Mesendoderm (in vitro differentiated cells): ENCODE measurements at regions not wholly inside any gene's neighbourhood (a gene's known extent, or its start where the extent isn't known, plus 50 kb on each side); places are given as distances from the start of the nearest gene placed in this dataset.

Experiments used
- DNase-seq: peaks from one replicate; pipeline ENCODE4 v3.0.0; 2013
- H2AK5ac ChIP-seq: 2 replicates; pipeline ENCODE4 v1.6.1; 2013; ENCODE audit warnings: low read length, inconsistent platforms
- H2BK120ac ChIP-seq: 2 replicates; pipeline ENCODE4 v1.6.1; 2013; ENCODE audit warnings: low read depth, mild to moderate bottlenecking, low read length, moderate library complexity, mixed read lengths
- H2BK15ac ChIP-seq: replicated peaks from 2 replicates; pipeline ENCODE4 v1.6.1; 2013; ENCODE audit warnings: low read depth, mild to moderate bottlenecking, moderate library complexity
- H2BK5ac ChIP-seq: 2 replicates; pipeline ENCODE4 v1.6.1; 2013; ENCODE audit warnings: low read length, inconsistent platforms
- H3K18ac ChIP-seq: 2 replicates; pipeline ENCODE4 v1.6.1; 2013; ENCODE audit warnings: mild to moderate bottlenecking, low read length, mixed read lengths
- H3K23ac ChIP-seq: one replicate; pipeline ENCODE4 v1.6.1; 2013; ENCODE audit warnings: low read length
- H3K27ac ChIP-seq: 2 replicates; pipeline ENCODE4 v1.5.1; 2013; ENCODE audit warnings: low read depth, mild to moderate bottlenecking, inconsistent platforms, low read length, moderate library complexity
- H3K27me3 ChIP-seq: 2 replicates; pipeline ENCODE4 v1.6.1; 2013; ENCODE audit warnings: low read length, control low read depth, mild to moderate bottlenecking, inconsistent platforms; ENCODE audit not compliant: insufficient read depth, poor library complexity
- H3K36me3 ChIP-seq: 2 replicates; pipeline ENCODE4 v1.6.1; 2013; ENCODE audit warnings: low read length, inconsistent platforms; ENCODE audit not compliant: control insufficient read depth, insufficient read depth
- H3K4ac ChIP-seq: one replicate; pipeline ENCODE4 v1.6.1; 2013; ENCODE audit warnings: low read depth, mild to moderate bottlenecking, low read length, moderate library complexity
- H3K4me1 ChIP-seq: 2 replicates; pipeline ENCODE4 v1.6.1; 2013; ENCODE audit warnings: low read depth, low read length, inconsistent platforms; ENCODE audit not compliant: control insufficient read depth
- H3K4me2 ChIP-seq: 2 replicates; pipeline ENCODE4 v1.6.1; 2013; ENCODE audit warnings: low read length
- H3K4me3 ChIP-seq: 2 replicates; pipeline ENCODE4 v1.5.1; 2013; ENCODE audit warnings: mild to moderate bottlenecking, low read length
- H3K56ac ChIP-seq: one replicate; pipeline ENCODE4 v1.6.1; 2013; ENCODE audit warnings: low read length
- H3K79me1 ChIP-seq: 2 replicates; pipeline ENCODE4 v1.6.1; 2013; ENCODE audit warnings: low read length, inconsistent platforms
- H3K79me2 ChIP-seq: 2 replicates; pipeline ENCODE4 v1.6.1; 2013; ENCODE audit warnings: mild to moderate bottlenecking, low read length; ENCODE audit not compliant: control insufficient read depth, insufficient read depth
- H3K9ac ChIP-seq: 2 replicates; pipeline ENCODE4 v1.6.1; 2013; ENCODE audit warnings: low read length, inconsistent platforms
- H4K5ac ChIP-seq: one replicate; pipeline ENCODE4 v1.6.1; 2013; ENCODE audit warnings: low read length
- H4K8ac ChIP-seq: one replicate; pipeline ENCODE4 v1.6.1; 2013; ENCODE audit warnings: low read depth, mild to moderate bottlenecking, control low read depth, low read length, moderate library complexity
- WGBS: extraction: QIAGEN DNeasy Blood & Tissue Kit; methylation state at CpG from one replicate; pipeline ENCODE4 v1.1.7; 2013; ENCODE audit warnings: low lambda C conversion rate, missing lambda C conversion rate; ENCODE audit not compliant: insufficient coverage; ENCODE audit errors: extremely low coverage; 5-methylcytosine and 5-hydroxymethylcytosine counted together

GRCh38 chr1:56436912-56437417, 142.4 kb downstream of the PLPP3 start:
- Histone ChIP-seq H2AK5ac (no peak overlapping the region), H3K56ac (peak overlapping the region; percentile 78), H4K8ac (no peak overlapping the region), H3K4me2 (no peak overlapping the region), H3K79me1 (no peaks in the 10 kb centered on the region), H3K4ac (peak overlapping the region; percentile 93), H3K23ac (no peak overlapping the region), H3K79me2 (no peaks in the 10 kb centered on the region), H3K18ac (peak overlapping the region; percentile 93), H2BK5ac (peak overlapping the region; percentile 66), H4K5ac (no peak overlapping the region), H2BK15ac (peak overlapping the region; percentile 37), H3K4me3 (no peak overlapping the region), H3K36me3 (no peaks in the 10 kb centered on the region), H3K27ac (peak overlapping the region; percentile 87), H3K4me1 (peaks cover 31% of the 10 kb centered on the region), H3K9ac (peak overlapping the region; percentile 45), H2BK120ac (peak overlapping the region; percentile 94), H3K27me3 (no peaks in the 10 kb centered on the region)
- no CpG with 5 or more reads among the region's 8 CpGs for WGBS
- DNase-seq, result peak; percentile 95

GRCh38 chr1:56436296-56436695, 143.1 kb downstream of the PLPP3 start:
- H3K79me1 ChIP-seq, result no peaks in the 10 kb centered on the region
- H3K4me2 ChIP-seq, result no peak overlapping the region
- H3K56ac ChIP-seq, result peak overlapping the region; percentile 17
- peak overlapping the region; percentile 93 for H3K18ac ChIP-seq
- no CpG with 5 or more reads among the region's 4 CpGs for WGBS
- H3K23ac ChIP-seq, result no peak overlapping the region
- H4K5ac ChIP-seq, result no peak overlapping the region
- peak overlapping the region; percentile 60 for H3K4ac ChIP-seq
- no peak overlapping the region for H4K8ac ChIP-seq
- H3K79me2 ChIP-seq, result no peaks in the 10 kb centered on the region
- H2BK120ac ChIP-seq, result peak overlapping the region; percentile 94
- DNase-seq, result peak; percentile 22
- no peak overlapping the region for H2BK15ac ChIP-seq
- no peaks in the 10 kb centered on the region for H3K36me3 ChIP-seq
- H2BK5ac ChIP-seq, result no peak overlapping the region
- no peak overlapping the region for H3K9ac ChIP-seq
- H3K27ac ChIP-seq, result peak overlapping the region; percentile 84
- H3K4me3 ChIP-seq, result no peak overlapping the region
- no peak overlapping the region for H2AK5ac ChIP-seq
- peaks cover 31% of the 10 kb centered on the region for H3K4me1 ChIP-seq
- no peaks in the 10 kb centered on the region for H3K27me3 ChIP-seq

GRCh38 chr1:56435434-56436262, 143.7 kb downstream of the PLPP3 start:
- DNase-seq, result peak; percentile 85
- Histone ChIP-seq H2BK15ac (no peak overlapping the region), H3K36me3 (no peaks in the 10 kb centered on the region), H3K79me1 (no peaks in the 10 kb centered on the region), H3K23ac (no peak overlapping the region), H4K5ac (no peak overlapping the region), H2BK120ac (no peak overlapping the region), H3K27me3 (no peaks in the 10 kb centered on the region), H4K8ac (no peak overlapping the region), H3K79me2 (no peaks in the 10 kb centered on the region), H3K27ac (peak overlapping the region; percentile 51), H3K56ac (peak overlapping the region; percentile 75), H2BK5ac (peak overlapping the region; percentile 67), H3K9ac (peak overlapping the region; percentile 18), H3K4me1 (peaks cover 31% of the 10 kb centered on the region), H3K4me3 (no peak overlapping the region), H3K18ac (peak overlapping the region; percentile 4), H3K4me2 (no peak overlapping the region), H3K4ac (peak overlapping the region; percentile 4), H2AK5ac (peak overlapping the region; percentile 60)
- WGBS, result no CpG with 5 or more reads among the region's 2 CpGs

GRCh38 chr1:56434740-56435139, 144.6 kb downstream of the PLPP3 start:
- H2BK5ac ChIP-seq, result peak overlapping the region; percentile 9
- no peak overlapping the region for H3K4me3 ChIP-seq
- no peak overlapping the region for H3K23ac ChIP-seq
- H3K27ac ChIP-seq, result no peak overlapping the region
- H3K4me2 ChIP-seq, result no peak overlapping the region
- H3K36me3 ChIP-seq, result no peaks in the 10 kb centered on the region
- peak overlapping the region; percentile 1 for H3K56ac ChIP-seq
- H3K4me1 ChIP-seq, result peaks cover 35% of the 10 kb centered on the region
- H3K79me2 ChIP-seq, result no peaks in the 10 kb centered on the region
- H2BK15ac ChIP-seq, result no peak overlapping the region
- no peaks in the 10 kb centered on the region for H3K79me1 ChIP-seq
- H3K18ac ChIP-seq, result peak overlapping the region; percentile 20
- H2AK5ac ChIP-seq, result no peak overlapping the region
- H3K9ac ChIP-seq, result no peak overlapping the region
- WGBS, result no CpG with 5 or more reads among the region's 4 CpGs
- DNase-seq, result peak; percentile 49
- no peaks in the 10 kb centered on the region for H3K27me3 ChIP-seq
- H2BK120ac ChIP-seq, result peak overlapping the region; percentile 18
- H4K8ac ChIP-seq, result no peak overlapping the region
- no peak overlapping the region for H4K5ac ChIP-seq
- no peak overlapping the region for H3K4ac ChIP-seq

GRCh38 chr1:56434025-56434424, 145.3 kb downstream of the PLPP3 start:
- Histone ChIP-seq H3K4me1 (peaks cover 35% of the 10 kb centered on the region), H3K79me2 (no peaks in the 10 kb centered on the region), H3K56ac (peak overlapping the region; percentile 29), H3K27me3 (no peaks in the 10 kb centered on the region), H2AK5ac (no peak overlapping the region), H3K9ac (no peak overlapping the region), H3K4me3 (no peak overlapping the region), H2BK120ac (no peak overlapping the region), H3K4ac (no peak overlapping the region), H2BK15ac (no peak overlapping the region), H3K79me1 (no peaks in the 10 kb centered on the region), H3K36me3 (no peaks in the 10 kb centered on the region), H4K5ac (no peak overlapping the region), H3K18ac (no peak overlapping the region), H3K27ac (no peak overlapping the region), H2BK5ac (no peak overlapping the region), H4K8ac (no peak overlapping the region), H3K4me2 (no peak overlapping the region), H3K23ac (no peak overlapping the region)
- DNase-seq, result peak; percentile 73
- no CpG with 5 or more reads among the region's 5 CpGs for WGBS
